SK-N-SH (cell line): ENCODE measurements at regions not wholly inside any gene's neighbourhood (a gene's known extent, or its start where the extent isn't known, plus 50 kb on each side); places are given as distances from the start of the nearest gene placed in this dataset.

Source experiments
- CTCF ChIA-PET: fragments of 300-600, 350-600 bp; formaldehyde crosslinking; extraction: SDS; loops from one replicate; lab custom pipeline; 2021; lab: Yijun Ruan, JAX
- POLR2A ChIA-PET: fragments of 350-600 bp; sonication (Branson Sonifier 250); formaldehyde crosslinking; extraction: SDS; loops from one replicate; lab custom pipeline; 2020; ENCODE audit warnings: antibody characterized with exemption, inconsistent platforms; lab: Yijun Ruan, JAX
- DNase-seq: peaks from one replicate; pipeline ENCODE4 v3.0.0; 2012
- H2AFZ ChIP-seq: fragments of 200-600 bp; sonication (generic); 2 replicates; pipeline ENCODE4 v1.8.1; 2016; ENCODE audit warnings: antibody characterized with exemption, mild to moderate bottlenecking, low read depth
- H3F3A ChIP-seq: fragments of 200-600 bp; sonication (generic); replicated peaks from 2 replicates; pipeline ENCODE3; 2016; ENCODE audit warnings: antibody characterized with exemption, mild to moderate bottlenecking; ENCODE audit not compliant: insufficient read depth
- H3K27ac ChIP-seq, 2 experiments: fragments of 200-500 bp in 1 of 2; fragments of 200-600 bp in 1 of 2; sonication (Bioruptor generic) in 1 of 2; sonication (generic), shearing (Covaris generic) in 1 of 2; 2 replicates each; pipeline versions ENCODE4 v1.5.1 to v1.6.1; 2014 to 2016; ENCODE audit warnings: low read depth in 2 of 2, inconsistent platforms in 1 of 2, low read length in 1 of 2, mild to moderate bottlenecking in 1 of 2, mixed read lengths in 1 of 2
- H3K27me3 ChIP-seq: fragments of 200-600 bp; sonication (generic), shearing (Covaris generic); 2 replicates; pipeline ENCODE4 v1.6.1; 2016; ENCODE audit warnings: mixed run types; ENCODE audit not compliant: insufficient read depth
- H3K36me3 ChIP-seq, 2 experiments: fragments of 200-500 bp in 1 of 2; fragments of 200-600 bp in 1 of 2; sonication (Bioruptor generic) in 1 of 2; sonication (generic) in 1 of 2; replicated peaks in 1 of 2; 2 replicates each; pipeline versions ENCODE3 to v1.5.1; 2014 to 2016; ENCODE audit warnings: low read length in 1 of 2, mild to moderate bottlenecking in 1 of 2; ENCODE audit not compliant: insufficient read depth in 2 of 2, control insufficient read depth in 1 of 2
- H3K4me1 ChIP-seq, 2 experiments: fragments of 200-500 bp in 1 of 2; fragments of 200-600 bp in 1 of 2; sonication (Bioruptor generic) in 1 of 2; sonication (generic), shearing (Covaris generic) in 1 of 2; 2 replicates each; pipeline versions ENCODE4 v1.5.1 to v1.6.1; 2014 to 2016; ENCODE audit warnings: low read depth in 1 of 2, low read length in 1 of 2, mixed run types in 1 of 2; ENCODE audit not compliant: insufficient read depth in 2 of 2, control insufficient read depth in 1 of 2
- H3K4me2 ChIP-seq: fragments of 200-600 bp; sonication (generic), shearing (Covaris generic); 2 replicates; pipeline ENCODE4 v1.6.1; 2017; ENCODE audit warnings: mixed run types
- H3K4me3 ChIP-seq, 2 experiments: fragments of 200-500 bp in 1 of 2; fragments of 200-600 bp in 1 of 2; sonication (Bioruptor generic) in 1 of 2; sonication (generic), shearing (Covaris generic) in 1 of 2; 2 replicates each; pipeline versions ENCODE4 v1.5.1 to v1.8.1; 2014 to 2016; ENCODE audit warnings: low read depth in 2 of 2, inconsistent platforms in 1 of 2, low read length in 1 of 2, mild to moderate bottlenecking in 1 of 2, mixed read lengths in 1 of 2, moderate library complexity in 1 of 2
- H3K79me2 ChIP-seq: fragments of 200-600 bp; sonication (generic); 2 replicates; pipeline ENCODE4 v1.8.1; 2017; ENCODE audit warnings: mild to moderate bottlenecking; ENCODE audit not compliant: insufficient read depth
- H3K9ac ChIP-seq: fragments of 200-600 bp; sonication (generic); 2 replicates; pipeline ENCODE4 v1.6.1; 2017; ENCODE audit warnings: mixed run types
- H3K9me2 ChIP-seq: fragments of 200-600 bp; sonication (generic); 2 replicates; pipeline ENCODE4 v1.6.1; 2017; ENCODE audit warnings: mixed run types
- H3K9me3 ChIP-seq: fragments of 200-600 bp; sonication (generic); 2 replicates; pipeline ENCODE4 v1.6.1; 2017; ENCODE audit warnings: mixed run types, mild to moderate bottlenecking, moderate library complexity
- H4K20me1 ChIP-seq: fragments of 200-600 bp; sonication (generic); 2 replicates; pipeline ENCODE4 v1.6.1; 2017; ENCODE audit warnings: mild to moderate bottlenecking, mixed run types; ENCODE audit not compliant: insufficient read depth
- CHD2 ChIP-seq: fragments of 150-350 bp; IDR thresholded peaks from 2 replicates; pipeline ENCODE4 v1.6.1; 2018; ENCODE audit warnings: low read length; ENCODE audit not compliant: partially characterized antibody
- GABPA ChIP-seq: IDR thresholded peaks from 2 replicates; pipeline ENCODE4 v1.4.0; 2012; ENCODE audit warnings: low read depth, mild to moderate bottlenecking
- GATA2 ChIP-seq: sonication (generic); formaldehyde crosslinking; IDR thresholded peaks from 2 replicates; pipeline ENCODE4 v1.5.0; 2020; ENCODE audit warnings: mild to moderate bottlenecking, missing genetic modification reagents
- MXI1 ChIP-seq: IDR thresholded peaks from 2 replicates; pipeline ENCODE4 v1.6.1; 2012; ENCODE audit warnings: mild to moderate bottlenecking, low read depth, low read length, improper control_type of control experiment
- NFIC ChIP-seq: IDR thresholded peaks from 2 replicates; pipeline ENCODE4 v1.4.0; 2012; ENCODE audit warnings: borderline replicate concordance
- NRF1 ChIP-seq: IDR thresholded peaks from 2 replicates; pipeline ENCODE4 v1.6.1; 2012; ENCODE audit warnings: low read depth, mild to moderate bottlenecking, low read length
- POLR2AphosphoS5 ChIP-seq: IDR thresholded peaks from 2 replicates; pipeline ENCODE4 v1.6.1; 2012; ENCODE audit warnings: low read depth, low read length
- RCOR1 ChIP-seq: fragments of 150-350 bp; IDR thresholded peaks from 2 replicates; pipeline ENCODE4 v1.6.1; 2017; ENCODE audit warnings: antibody characterized with exemption, low read length
- RFX5 ChIP-seq: IDR thresholded peaks from 2 replicates; pipeline ENCODE4 v1.6.1; 2012; ENCODE audit warnings: mild to moderate bottlenecking, improper control_type of control experiment, low read length
- SMC3 ChIP-seq: IDR thresholded peaks from 2 replicates; pipeline ENCODE4 v1.6.1; 2012; ENCODE audit warnings: low read depth, low read length, improper control_type of control experiment
- TAF1 ChIP-seq: IDR thresholded peaks from 2 replicates; pipeline ENCODE4 v1.6.1; 2012; ENCODE audit warnings: low read depth, mild to moderate bottlenecking, low read length, moderate library complexity, borderline replicate concordance
- TCF12 ChIP-seq: IDR thresholded peaks from 2 replicates; pipeline ENCODE4 v1.4.0; 2012
- TEAD4 ChIP-seq: IDR thresholded peaks from 2 replicates; pipeline ENCODE4 v1.4.0; 2012; ENCODE audit warnings: mild to moderate bottlenecking, borderline replicate concordance; ENCODE audit not compliant: insufficient read depth
- WGBS: methylation state at CpG from one replicate; pipeline ENCODE4 v1.1.6; 2017; ENCODE audit warnings: low lambda C conversion rate; 5-methylcytosine and 5-hydroxymethylcytosine counted together
- TF ChIP-seq, protein P1 (sequence below): IDR thresholded peaks from 2 replicates; pipeline ENCODE4 v1.6.1; 2012; ENCODE audit warnings: mild to moderate bottlenecking, low read depth, low read length, moderate library complexity
- TF ChIP-seq, protein P2 (sequence below): IDR thresholded peaks from 2 replicates; pipeline ENCODE4 v1.4.0; 2012; ENCODE audit warnings: low read depth
- TF ChIP-seq, protein P3 (sequence below): IDR thresholded peaks from 2 replicates; pipeline ENCODE4 v1.4.0; 2012; ENCODE audit warnings: low read depth, borderline replicate concordance
- TF ChIP-seq, protein P4 (sequence below): IDR thresholded peaks from 2 replicates; pipeline ENCODE4 v1.4.0; 2012; ENCODE audit warnings: low read depth, borderline replicate concordance

DNA sequence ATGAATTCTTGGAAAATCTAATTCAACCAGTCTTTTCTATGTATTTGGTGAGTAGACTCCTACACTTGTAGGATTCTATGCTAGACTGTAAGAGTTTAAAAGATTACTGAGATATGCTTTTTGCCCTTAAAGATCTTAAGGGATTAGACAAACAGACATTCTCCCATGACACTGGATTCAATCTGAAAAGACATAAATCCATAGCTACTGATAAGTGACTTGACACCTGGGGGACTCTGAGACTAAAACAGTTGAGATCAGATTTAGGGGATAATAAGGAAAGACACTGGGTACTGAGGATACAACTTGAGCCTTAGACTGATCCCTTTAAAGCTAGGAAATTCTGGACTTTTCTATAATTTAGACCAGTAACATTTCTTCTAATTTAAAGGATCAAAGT, 1233.4 kb downstream of the XPNPEP1 start:
- Histone ChIP-seq H3K4me3 (no peak overlapping the region), H3F3A (no peaks in the 10 kb centered on the region), H3K4me1 (no peaks in the 10 kb centered on the region), H3K27ac (no peak overlapping the region), H2AFZ (no peak overlapping the region)
- no peak for TF ChIP-seq NRF1
- no peak for TF ChIP-seq CHD2
- TF ChIP-seq, all 33 proteins: peak for 0
- H3K4me2 ChIP-seq = no peak overlapping the region
- CTCF ChIA-PET = no interaction called here
- H3K9me2 ChIP-seq = no peaks in the 10 kb centered on the region
- H3K9me3 ChIP-seq = no peaks in the 10 kb centered on the region
- no peaks in the 10 kb centered on the region for H4K20me1 ChIP-seq
- no peak overlapping the region for H3K9ac ChIP-seq
- no peaks in the 10 kb centered on the region for H3K36me3 ChIP-seq
- DNase-seq = no peak
- POLR2A ChIA-PET = no interaction called here
- no peaks in the 10 kb centered on the region for H3K79me2 ChIP-seq
- no peaks in the 10 kb centered on the region for H3K27me3 ChIP-seq

DNA sequence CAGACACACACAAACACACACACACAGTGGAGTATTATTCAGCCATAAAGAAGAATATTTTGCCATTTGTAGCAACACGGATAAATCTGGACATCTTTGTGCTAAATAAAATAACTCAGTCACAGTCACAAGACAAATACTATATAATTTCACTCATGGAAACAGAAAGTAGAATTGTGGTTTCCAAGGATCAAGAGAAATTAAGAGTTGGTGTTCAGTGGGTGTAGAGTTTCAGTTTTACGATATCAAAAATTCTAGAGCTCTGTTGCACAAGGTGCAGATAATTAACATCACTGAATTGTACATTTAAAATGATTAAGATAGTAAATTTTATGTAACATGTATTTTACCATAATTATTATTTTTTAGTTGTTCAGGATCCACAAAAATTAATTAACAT, 1235.0 kb downstream of the XPNPEP1 start:
- Histone ChIP-seq H4K20me1 (no peaks in the 10 kb centered on the region), H3K4me2 (no peak overlapping the region), H3K27me3 (no peaks in the 10 kb centered on the region), H3K4me1 (no peaks in the 10 kb centered on the region), H3K36me3 (no peaks in the 10 kb centered on the region), H3K79me2 (no peaks in the 10 kb centered on the region), H3K4me3 (no peak overlapping the region), H2AFZ (no peak overlapping the region), H3F3A (no peaks in the 10 kb centered on the region), H3K9me3 (no peaks in the 10 kb centered on the region), H3K9ac (no peak overlapping the region), H3K9me2 (no peaks in the 10 kb centered on the region), H3K27ac (no peak overlapping the region)
- CTCF ChIA-PET = no interaction called here
- POLR2A ChIA-PET = no interaction called here
- 63% methylated on average over 2 of the region's 2 CpGs for WGBS
- no peak for DNase-seq
- TF ChIP-seq TCF12 = no peak
- TF ChIP-seq, protein P1, sequence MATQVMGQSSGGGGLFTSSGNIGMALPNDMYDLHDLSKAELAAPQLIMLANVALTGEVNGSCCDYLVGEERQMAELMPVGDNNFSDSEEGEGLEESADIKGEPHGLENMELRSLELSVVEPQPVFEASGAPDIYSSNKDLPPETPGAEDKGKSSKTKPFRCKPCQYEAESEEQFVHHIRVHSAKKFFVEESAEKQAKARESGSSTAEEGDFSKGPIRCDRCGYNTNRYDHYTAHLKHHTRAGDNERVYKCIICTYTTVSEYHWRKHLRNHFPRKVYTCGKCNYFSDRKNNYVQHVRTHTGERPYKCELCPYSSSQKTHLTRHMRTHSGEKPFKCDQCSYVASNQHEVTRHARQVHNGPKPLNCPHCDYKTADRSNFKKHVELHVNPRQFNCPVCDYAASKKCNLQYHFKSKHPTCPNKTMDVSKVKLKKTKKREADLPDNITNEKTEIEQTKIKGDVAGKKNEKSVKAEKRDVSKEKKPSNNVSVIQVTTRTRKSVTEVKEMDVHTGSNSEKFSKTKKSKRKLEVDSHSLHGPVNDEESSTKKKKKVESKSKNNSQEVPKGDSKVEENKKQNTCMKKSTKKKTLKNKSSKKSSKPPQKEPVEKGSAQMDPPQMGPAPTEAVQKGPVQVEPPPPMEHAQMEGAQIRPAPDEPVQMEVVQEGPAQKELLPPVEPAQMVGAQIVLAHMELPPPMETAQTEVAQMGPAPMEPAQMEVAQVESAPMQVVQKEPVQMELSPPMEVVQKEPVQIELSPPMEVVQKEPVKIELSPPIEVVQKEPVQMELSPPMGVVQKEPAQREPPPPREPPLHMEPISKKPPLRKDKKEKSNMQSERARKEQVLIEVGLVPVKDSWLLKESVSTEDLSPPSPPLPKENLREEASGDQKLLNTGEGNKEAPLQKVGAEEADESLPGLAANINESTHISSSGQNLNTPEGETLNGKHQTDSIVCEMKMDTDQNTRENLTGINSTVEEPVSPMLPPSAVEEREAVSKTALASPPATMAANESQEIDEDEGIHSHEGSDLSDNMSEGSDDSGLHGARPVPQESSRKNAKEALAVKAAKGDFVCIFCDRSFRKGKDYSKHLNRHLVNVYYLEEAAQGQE = no peak
- TF ChIP-seq, protein P2, sequence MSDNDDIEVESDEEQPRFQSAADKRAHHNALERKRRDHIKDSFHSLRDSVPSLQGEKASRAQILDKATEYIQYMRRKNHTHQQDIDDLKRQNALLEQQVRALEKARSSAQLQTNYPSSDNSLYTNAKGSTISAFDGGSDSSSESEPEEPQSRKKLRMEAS = no peak
- no peak for TF ChIP-seq NFIC
- TF ChIP-seq RFX5 = no peak
- no peak for TF ChIP-seq CHD2
- TF ChIP-seq, protein P3, sequence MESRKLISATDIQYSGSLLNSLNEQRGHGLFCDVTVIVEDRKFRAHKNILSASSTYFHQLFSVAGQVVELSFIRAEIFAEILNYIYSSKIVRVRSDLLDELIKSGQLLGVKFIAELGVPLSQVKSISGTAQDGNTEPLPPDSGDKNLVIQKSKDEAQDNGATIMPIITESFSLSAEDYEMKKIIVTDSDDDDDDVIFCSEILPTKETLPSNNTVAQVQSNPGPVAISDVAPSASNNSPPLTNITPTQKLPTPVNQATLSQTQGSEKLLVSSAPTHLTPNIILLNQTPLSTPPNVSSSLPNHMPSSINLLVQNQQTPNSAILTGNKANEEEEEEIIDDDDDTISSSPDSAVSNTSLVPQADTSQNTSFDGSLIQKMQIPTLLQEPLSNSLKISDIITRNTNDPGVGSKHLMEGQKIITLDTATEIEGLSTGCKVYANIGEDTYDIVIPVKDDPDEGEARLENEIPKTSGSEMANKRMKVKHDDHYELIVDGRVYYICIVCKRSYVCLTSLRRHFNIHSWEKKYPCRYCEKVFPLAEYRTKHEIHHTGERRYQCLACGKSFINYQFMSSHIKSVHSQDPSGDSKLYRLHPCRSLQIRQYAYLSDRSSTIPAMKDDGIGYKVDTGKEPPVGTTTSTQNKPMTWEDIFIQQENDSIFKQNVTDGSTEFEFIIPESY = no peak
- TF ChIP-seq GABPA = no peak
- TF ChIP-seq GATA2 (CRISPR knock-in tag) = no peak
- TF ChIP-seq POLR2AphosphoS5 = no peak
- no peak for TF ChIP-seq RCOR1
- TF ChIP-seq TAF1 = no peak
- TF ChIP-seq, protein P4, sequence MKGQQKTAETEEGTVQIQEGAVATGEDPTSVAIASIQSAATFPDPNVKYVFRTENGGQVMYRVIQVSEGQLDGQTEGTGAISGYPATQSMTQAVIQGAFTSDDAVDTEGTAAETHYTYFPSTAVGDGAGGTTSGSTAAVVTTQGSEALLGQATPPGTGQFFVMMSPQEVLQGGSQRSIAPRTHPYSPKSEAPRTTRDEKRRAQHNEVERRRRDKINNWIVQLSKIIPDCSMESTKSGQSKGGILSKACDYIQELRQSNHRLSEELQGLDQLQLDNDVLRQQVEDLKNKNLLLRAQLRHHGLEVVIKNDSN = no peak
- TF ChIP-seq TEAD4 = no peak
- TF ChIP-seq MXI1 = no peak
- no peak for TF ChIP-seq SMC3
